GM23248 (cell line): ENCODE measurements at regions not wholly inside any gene's neighbourhood (a gene's known extent, or its start where the extent isn't known, plus 50 kb on each side); places are given as distances from the start of the nearest gene placed in this dataset.

Experiments used
- DNase-seq: peaks from one replicate; pipeline ENCODE4 v3.0.0-alpha.2; 2015
- H2AFZ ChIP-seq: fragments of 200-600 bp; sonication (generic); 2 replicates; pipeline ENCODE4 v1.6.1; 2016; ENCODE audit warnings: antibody characterized with exemption
- H3F3A ChIP-seq: fragments of 200-600 bp; sonication (generic); 2 replicates; pipeline ENCODE4 v1.6.1; 2016; ENCODE audit warnings: mild to moderate bottlenecking, antibody characterized with exemption, mixed run types; ENCODE audit not compliant: insufficient read depth
- H3K27ac ChIP-seq: fragments of 200-600 bp; sonication (generic); 2 replicates; pipeline ENCODE4 v1.5.1; 2016; ENCODE audit warnings: mild to moderate bottlenecking
- H3K27me3 ChIP-seq: fragments of 200-600 bp; sonication (generic); replicated peaks from 2 replicates; pipeline ENCODE4 v1.6.1; 2016; ENCODE audit warnings: mild to moderate bottlenecking; ENCODE audit not compliant: insufficient read depth
- H3K36me3 ChIP-seq: fragments of 200-600 bp; sonication (generic); 2 replicates; pipeline ENCODE4 v1.6.1; 2016; ENCODE audit warnings: low read depth, mild to moderate bottlenecking
- H3K4me1 ChIP-seq: fragments of 200-600 bp; sonication (generic); 2 replicates; pipeline ENCODE4 v1.6.1; 2016; ENCODE audit warnings: mild to moderate bottlenecking; ENCODE audit not compliant: insufficient read depth
- H3K4me2 ChIP-seq: fragments of 200-600 bp; sonication (generic); one replicate; pipeline ENCODE4 v1.6.1; 2016; ENCODE audit warnings: mild to moderate bottlenecking; ENCODE audit not compliant: unreplicated experiment
- H3K4me3 ChIP-seq: fragments of 200-600 bp; sonication (generic); 2 replicates; pipeline ENCODE4 v1.5.1; 2016; ENCODE audit warnings: mild to moderate bottlenecking
- H3K79me2 ChIP-seq: fragments of 200-600 bp; sonication (generic); 2 replicates; pipeline ENCODE4 v1.6.1; 2016; ENCODE audit warnings: mild to moderate bottlenecking; ENCODE audit not compliant: insufficient read depth
- H3K9ac ChIP-seq: fragments of 200-600 bp; sonication (generic); 2 replicates; pipeline ENCODE4 v1.6.1; 2016; ENCODE audit warnings: mild to moderate bottlenecking
- H3K9me2 ChIP-seq: fragments of 200-600 bp; sonication (generic); 2 replicates; pipeline ENCODE4 v1.6.1; 2016; ENCODE audit warnings: mixed run types, mild to moderate bottlenecking, moderate library complexity; ENCODE audit not compliant: insufficient read depth
- H3K9me3 ChIP-seq: fragments of 200-600 bp; sonication (generic); one replicate; pipeline ENCODE4 v1.6.1; 2017; ENCODE audit warnings: low read depth
- H4K20me1 ChIP-seq: fragments of 200-600 bp; sonication (generic); 2 replicates; pipeline ENCODE4 v1.6.0; 2016; ENCODE audit not compliant: insufficient read depth
- EZH2 ChIP-seq: fragments of 200-600 bp; sonication (generic); IDR thresholded peaks from 2 replicates; pipeline ENCODE4 v1.6.1; 2018; ENCODE audit warnings: antibody characterized with exemption, mild to moderate bottlenecking; ENCODE audit not compliant: insufficient read depth, poor library complexity, severe bottlenecking
- EZH2phosphoT487 ChIP-seq: fragments of 200-600 bp; sonication (generic); IDR thresholded peaks from 2 replicates; pipeline ENCODE4 v1.6.1; 2018; ENCODE audit warnings: antibody characterized with exemption, moderate library complexity, mild to moderate bottlenecking, low read depth; ENCODE audit not compliant: insufficient read depth
- WGBS, 2 experiments: methylation state at CpG; one replicate each; pipeline ENCODE4 v1.1.6; 2015 to 2017; ENCODE audit warnings: low lambda C conversion rate in 2 of 2, low coverage in 1 of 2; ENCODE audit errors: missing lambda C conversion rate in 2 of 2; 5-methylcytosine and 5-hydroxymethylcytosine counted together
- in situ Hi-C: fragments of 300-500 bp; cut with MboI; formaldehyde crosslinking; loops from 2 replicates; pipeline ENCODE4 v1.15.0; 2020

GRCh38 chr16:7976563-7976962 is 613.7 kb downstream of the TMEM114 start:
- H3K4me2 ChIP-seq: no peak overlapping the region
- no peaks in the 10 kb centered on the region for H3K27me3 ChIP-seq
- no peaks in the 10 kb centered on the region for H3K79me2 ChIP-seq
- no peak overlapping the region for H3K27ac ChIP-seq
- no peaks in the 10 kb centered on the region for H4K20me1 ChIP-seq
- H3K4me1 ChIP-seq: no peaks in the 10 kb centered on the region
- no peaks in the 10 kb centered on the region for H3K9me3 ChIP-seq
- no peak overlapping the region for H2AFZ ChIP-seq
- DNase-seq: no peak
- H3K9me2 ChIP-seq: no peaks in the 10 kb centered on the region
- no peak for TF ChIP-seq EZH2phosphoT487
- no peak for TF ChIP-seq EZH2
- no peaks in the 10 kb centered on the region for H3F3A ChIP-seq
- in situ Hi-C loops: no loop called here
- no peaks in the 10 kb centered on the region for H3K36me3 ChIP-seq
- no peak overlapping the region for H3K4me3 ChIP-seq
- no peak overlapping the region for H3K9ac ChIP-seq

GRCh38 chr16:7976125-7976524 is 614.2 kb downstream of the TMEM114 start:
- TF ChIP-seq EZH2phosphoT487 (no peak), EZH2 (no peak)
- Histone ChIP-seq H3K4me1 (no peaks in the 10 kb centered on the region), H3K27me3 (no peaks in the 10 kb centered on the region)

DNA sequence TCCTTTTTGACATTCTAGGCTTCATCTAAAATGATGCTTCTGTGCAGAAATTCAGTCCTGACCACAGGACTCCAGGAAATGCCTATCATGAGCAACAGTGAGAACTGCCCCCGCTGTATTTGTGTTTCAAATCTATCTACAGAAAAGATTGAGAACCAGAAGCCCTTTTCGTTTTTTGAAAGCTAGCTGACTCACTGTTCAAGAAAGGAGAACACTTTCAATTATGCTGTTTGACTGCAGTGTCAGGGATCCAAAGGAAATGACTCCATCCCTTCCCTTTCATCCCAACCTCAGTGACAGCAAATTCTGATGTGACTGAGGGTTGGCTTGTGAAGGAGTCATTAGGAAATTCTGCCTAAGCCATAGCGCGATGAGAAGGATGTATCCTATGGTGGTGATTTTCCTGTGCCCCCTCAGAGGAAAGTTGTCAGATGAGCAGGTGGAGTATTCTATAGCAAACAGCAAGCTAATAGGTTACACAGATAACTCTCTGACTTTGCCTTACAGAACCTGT is 622.3 kb downstream of the TMEM114 start:
- Histone ChIP-seq H3K36me3 (no peaks in the 10 kb centered on the region), H3K79me2 (no peaks in the 10 kb centered on the region), H3K4me2 (no peak overlapping the region), H4K20me1 (no peaks in the 10 kb centered on the region), H3K27ac (no peak overlapping the region), H2AFZ (no peak overlapping the region), H3F3A (no peaks in the 10 kb centered on the region), H3K4me3 (no peak overlapping the region), H3K9ac (no peak overlapping the region), H3K27me3 (no peaks in the 10 kb centered on the region), H3K9me3 (no peaks in the 10 kb centered on the region), H3K9me2 (no peaks in the 10 kb centered on the region), H3K4me1 (no peaks in the 10 kb centered on the region)
- no peak for TF ChIP-seq EZH2
- no peak for TF ChIP-seq EZH2phosphoT487
- in situ Hi-C loops: no loop called here
- DNase-seq: no peak
- 29 to 31% methylated on average over 4 of the region's 4 CpGs for WGBS, 2 experiments

More at GRCh38 chr16:7976125-7976524, 614.2 kb downstream of the TMEM114 start:
- no peak overlapping the region for H2AFZ ChIP-seq
- no peaks in the 10 kb centered on the region for H4K20me1 ChIP-seq
- in situ Hi-C loops: no loop called here
- H3K9me3 ChIP-seq: no peaks in the 10 kb centered on the region
- no peak overlapping the region for H3K4me2 ChIP-seq
- no peak for DNase-seq
- no peaks in the 10 kb centered on the region for H3K79me2 ChIP-seq
- no peak overlapping the region for H3K4me3 ChIP-seq
- no peak overlapping the region for H3K27ac ChIP-seq
- no peak overlapping the region for H3K9ac ChIP-seq
- WGBS, 2 experiments: 39 to 46% methylated on average over 5 of the region's 5 CpGs
- H3K9me2 ChIP-seq: no peaks in the 10 kb centered on the region
- no peaks in the 10 kb centered on the region for H3K36me3 ChIP-seq
- no peaks in the 10 kb centered on the region for H3F3A ChIP-seq

DNA sequence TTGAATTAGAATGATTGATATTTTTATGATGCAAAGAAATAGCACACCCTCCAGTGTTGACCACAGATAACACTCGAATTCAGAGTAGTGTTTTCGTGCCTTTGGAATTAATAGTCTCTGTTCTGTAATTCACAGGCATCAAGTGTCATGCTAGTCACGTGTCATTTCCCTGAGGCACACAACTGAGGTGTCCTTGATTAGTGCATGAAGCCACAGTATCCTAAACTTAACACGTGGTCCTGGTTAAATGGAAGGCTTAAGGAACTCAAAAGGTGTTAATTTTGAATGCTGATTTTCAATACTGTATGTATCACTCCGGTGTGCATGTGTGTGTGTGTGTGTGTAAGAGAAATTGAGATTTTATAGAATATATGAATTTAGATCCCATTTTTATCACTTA is 625.6 kb downstream of the TMEM114 start:
- H3K79me2 ChIP-seq: no peaks in the 10 kb centered on the region
- in situ Hi-C loops: no loop called here
- WGBS, 2 experiments: 10 to 15% methylated on average over 5 of the region's 5 CpGs

DNA sequence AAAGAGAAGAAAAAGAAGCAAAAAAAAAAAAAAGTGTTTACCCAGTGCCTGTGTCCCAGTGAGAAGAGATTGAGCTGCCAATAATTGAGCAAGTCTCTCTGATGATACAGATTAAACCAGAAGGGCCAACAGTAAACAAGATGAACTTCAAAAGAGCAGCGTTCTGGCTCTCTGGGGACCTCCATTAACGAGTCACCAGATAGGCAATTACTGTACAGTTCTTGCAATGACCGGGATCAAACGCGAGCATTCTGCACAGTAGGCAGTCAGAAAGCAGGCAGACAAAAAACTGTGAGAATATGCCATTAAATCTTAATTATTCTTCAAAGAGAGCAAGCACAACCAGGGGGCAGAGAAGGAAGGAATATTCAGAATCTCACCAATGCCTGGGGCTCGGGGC is 626.1 kb downstream of the TMEM114 start:
- Histone ChIP-seq H3K27me3 (no peaks in the 10 kb centered on the region), H3K27ac (no peak overlapping the region), H3K9ac (no peak overlapping the region), H4K20me1 (no peaks in the 10 kb centered on the region), H3K79me2 (no peaks in the 10 kb centered on the region), H3K36me3 (no peaks in the 10 kb centered on the region), H3K4me2 (no peak overlapping the region), H3K9me3 (no peaks in the 10 kb centered on the region), H3K4me3 (no peak overlapping the region), H2AFZ (no peak overlapping the region), H3K4me1 (no peaks in the 10 kb centered on the region), H3F3A (no peaks in the 10 kb centered on the region), H3K9me2 (no peaks in the 10 kb centered on the region)
- DNase-seq: no peak
- in situ Hi-C loops: no loop called here
- 1 to 6% methylated on average over 6 of the region's 6 CpGs for WGBS, 2 experiments
- TF ChIP-seq EZH2phosphoT487 (no peak), EZH2 (no peak)

More for the DNA sequence above, 625.6 kb downstream of the TMEM114 start:
- Histone ChIP-seq H2AFZ (no peak overlapping the region), H3K27ac (no peak overlapping the region), H3K9me2 (no peaks in the 10 kb centered on the region), H3K4me2 (no peak overlapping the region), H3K36me3 (no peaks in the 10 kb centered on the region), H3K27me3 (no peaks in the 10 kb centered on the region), H3K4me3 (no peak overlapping the region), H4K20me1 (no peaks in the 10 kb centered on the region), H3K9ac (no peak overlapping the region), H3K9me3 (no peaks in the 10 kb centered on the region), H3K4me1 (no peaks in the 10 kb centered on the region), H3F3A (no peaks in the 10 kb centered on the region)
- no peak for TF ChIP-seq EZH2
- no peak for TF ChIP-seq EZH2phosphoT487
- no peak for DNase-seq
